Gastroesophageal sphincter (tissue), 4 donors: ENCODE measurements at regions not wholly inside any gene's neighbourhood (a gene's known extent, or its start where the extent isn't known, plus 50 kb on each side); places are given as distances from the start of the nearest gene placed in this dataset.

Experiments
- ATAC-seq: fragments of 150-250 bp; one replicate; pipeline ENCODE4 v1.9.1; 2016; ENCODE audit warnings: mild to moderate bottlenecking, moderate library complexity
- H3K27ac ChIP-seq, 4 donors: fragments of 200-600 bp; sonication (generic) in 3 of 4; 1 replicate in 3 of 4; 2 replicates in 1 of 4; pipeline ENCODE4 v1.5.1; 2016 to 2019
- H3K27me3 ChIP-seq: fragments of 200-600 bp; sonication (generic); one replicate; pipeline ENCODE4 v1.5.1; 2019
- H3K36me3 ChIP-seq, 2 donors: fragments of 200-600 bp; sonication (generic); one replicate each; pipeline ENCODE4 v1.5.1; 2019; ENCODE audit warnings: control low read depth in 1 of 2
- H3K4me1 ChIP-seq, 3 donors: fragments of 200-600 bp; sonication (generic); 1 replicate in 2 of 3; 2 replicates in 1 of 3; pipeline ENCODE4 v1.5.1; 2016 to 2019; ENCODE audit warnings: control low read depth in 2 of 3
- H3K4me3 ChIP-seq, 2 donors: fragments of 200-600 bp; sonication (generic); one replicate each; pipeline ENCODE4 v1.5.1; 2019; ENCODE audit warnings: mild to moderate bottlenecking in 1 of 2, moderate library complexity in 1 of 2
- H3K9me3 ChIP-seq, 3 donors: fragments of 200-600 bp; sonication (generic); one replicate each; pipeline ENCODE4 v1.5.1; 2017 to 2019; ENCODE audit warnings: control low read depth in 2 of 3
- EP300 ChIP-seq: sonication (generic); formaldehyde crosslinking; IDR thresholded peaks from one replicate; pipeline ENCODE4 v1.6.1; 2017; ENCODE audit warnings: antibody characterized with exemption, mild to moderate bottlenecking
- POLR2A ChIP-seq, 2 donors: fragments of 450-650 bp; IDR thresholded peaks; one replicate each; pipeline ENCODE4 v1.6.1; 2017; ENCODE audit warnings: antibody characterized with exemption in 2 of 2, mild to moderate bottlenecking in 2 of 2, moderate library complexity in 1 of 2
- POLR2AphosphoS5 ChIP-seq: sonication (generic); formaldehyde crosslinking; IDR thresholded peaks from one replicate; pipeline ENCODE4 v1.6.1; 2017; ENCODE audit warnings: antibody characterized with exemption
- WGBS, 2 donors: methylation state at CpG; one replicate each; pipeline ENCODE4 v1.1.5; 2018; ENCODE audit warnings: low coverage in 1 of 2; 5-methylcytosine and 5-hydroxymethylcytosine counted together
- TF ChIP-seq, protein P1 (sequence below), 4 experiments: fragments of 200-600 bp in 2 of 4; fragments of 450-650 bp in 2 of 4; sonication (generic) in 1 of 4; IDR thresholded peaks; one replicate each; pipeline ENCODE4 v1.5.1; 2017 to 2019; ENCODE audit warnings: antibody characterized with exemption in 4 of 4, mild to moderate bottlenecking in 2 of 4, moderate library complexity in 2 of 4

DNA sequence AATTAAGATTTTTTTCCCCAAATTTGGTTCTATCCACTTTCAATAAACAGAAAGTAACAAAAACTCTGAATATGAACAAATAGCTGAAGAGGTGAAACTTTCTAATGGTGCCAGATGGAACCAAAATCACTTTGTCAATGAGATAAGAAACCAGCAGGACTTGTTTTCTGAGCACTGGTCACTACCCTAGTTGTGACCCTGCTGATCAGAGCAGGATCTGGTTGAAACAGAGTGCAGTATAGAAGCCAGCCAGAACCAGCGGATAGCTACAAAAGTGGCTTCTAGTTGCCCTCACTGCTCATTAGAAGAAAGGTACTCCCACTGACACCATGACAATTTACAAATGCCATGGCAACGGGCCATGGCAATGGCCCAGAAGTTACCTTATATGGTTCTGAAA is 158.3 kb upstream of the PIEZO2 start:
- TF ChIP-seq EP300 (no peak), POLR2AphosphoS5 (no peak), POLR2A (IDR thresholded peaks at IDR 0.05) (no peak)
- TF ChIP-seq, protein P1, sequence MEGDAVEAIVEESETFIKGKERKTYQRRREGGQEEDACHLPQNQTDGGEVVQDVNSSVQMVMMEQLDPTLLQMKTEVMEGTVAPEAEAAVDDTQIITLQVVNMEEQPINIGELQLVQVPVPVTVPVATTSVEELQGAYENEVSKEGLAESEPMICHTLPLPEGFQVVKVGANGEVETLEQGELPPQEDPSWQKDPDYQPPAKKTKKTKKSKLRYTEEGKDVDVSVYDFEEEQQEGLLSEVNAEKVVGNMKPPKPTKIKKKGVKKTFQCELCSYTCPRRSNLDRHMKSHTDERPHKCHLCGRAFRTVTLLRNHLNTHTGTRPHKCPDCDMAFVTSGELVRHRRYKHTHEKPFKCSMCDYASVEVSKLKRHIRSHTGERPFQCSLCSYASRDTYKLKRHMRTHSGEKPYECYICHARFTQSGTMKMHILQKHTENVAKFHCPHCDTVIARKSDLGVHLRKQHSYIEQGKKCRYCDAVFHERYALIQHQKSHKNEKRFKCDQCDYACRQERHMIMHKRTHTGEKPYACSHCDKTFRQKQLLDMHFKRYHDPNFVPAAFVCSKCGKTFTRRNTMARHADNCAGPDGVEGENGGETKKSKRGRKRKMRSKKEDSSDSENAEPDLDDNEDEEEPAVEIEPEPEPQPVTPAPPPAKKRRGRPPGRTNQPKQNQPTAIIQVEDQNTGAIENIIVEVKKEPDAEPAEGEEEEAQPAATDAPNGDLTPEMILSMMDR (IDR thresholded peaks at IDR 0.05): no peak
- no peaks in the 10 kb centered on the region for H3K4me1 ChIP-seq
- WGBS, 2 donors: 20 to 72% methylated on average over 1 to 2 of the region's 2 CpGs
- no peak overlapping the region for H3K27ac ChIP-seq
- no peak overlapping the region for H3K4me3 ChIP-seq
- peaks cover 0 to 4% (median 0%) of the 10 kb centered on the region in 3 donors for H3K9me3 ChIP-seq
- H3K36me3 ChIP-seq: no peaks in the 10 kb centered on the region
- ATAC-seq: no peak
- H3K27me3 ChIP-seq: no peaks in the 10 kb centered on the region

GRCh38 chr18:11305507-11305906 is 156.1 kb upstream of the PIEZO2 start:
- Histone ChIP-seq H3K27me3 (no peaks in the 10 kb centered on the region), H3K36me3 (no peaks in the 10 kb centered on the region), H3K27ac (no peak overlapping the region), H3K9me3 (peaks cover 0 to 22% (median 0%) of the 10 kb centered on the region in 3 donors), H3K4me3 (no peak overlapping the region), H3K4me1 (no peaks in the 10 kb centered on the region)
- TF ChIP-seq EP300 (no peak), POLR2A (IDR thresholded peaks at IDR 0.05) (no peak), POLR2AphosphoS5 (no peak)
- TF ChIP-seq, protein P1 (IDR thresholded peaks at IDR 0.05): no peak
- ATAC-seq: no peak
- 100% methylated on average over 1 of the region's 2 CpGs; no CpG with 5 or more reads in 1 of the 2 donors for WGBS, 2 donors

DNA sequence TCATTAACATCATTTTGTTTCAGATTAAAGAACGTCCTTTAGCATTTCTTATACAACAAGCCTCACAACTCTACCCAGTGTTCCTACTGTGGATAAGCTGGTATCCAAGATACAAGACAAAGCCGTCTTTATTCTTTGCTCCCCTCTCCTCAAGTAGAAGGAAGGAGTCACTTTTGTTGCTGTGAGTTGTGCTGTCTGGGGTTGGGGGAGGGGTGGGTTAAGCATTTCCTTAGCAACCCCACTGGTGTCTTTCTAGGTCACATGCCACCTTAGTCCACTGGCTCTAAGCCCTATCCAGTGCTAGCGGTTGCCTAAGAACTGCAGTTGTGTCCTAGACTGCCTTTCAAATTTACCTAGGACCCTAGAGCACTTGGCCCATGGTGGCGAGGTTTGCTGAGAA is 155.6 kb upstream of the PIEZO2 start:
- Histone ChIP-seq H3K4me3 (no peak overlapping the region), H3K9me3 (peaks cover 0 to 26% (median 0%) of the 10 kb centered on the region in 3 donors), H3K4me1 (no peaks in the 10 kb centered on the region), H3K27ac (no peak overlapping the region), H3K27me3 (no peaks in the 10 kb centered on the region), H3K36me3 (no peaks in the 10 kb centered on the region)
- no peak for TF ChIP-seq POLR2AphosphoS5
- TF ChIP-seq, protein P1 (IDR thresholded peaks at IDR 0.05): no peak
- TF ChIP-seq POLR2A (IDR thresholded peaks at IDR 0.05): no peak
- TF ChIP-seq EP300: no peak
- no peak for ATAC-seq
- WGBS, 2 donors: 79 to 82% methylated on average over 2 of the region's 4 CpGs

- Histone ChIP-seq H3K4me1 (no peaks in the 10 kb centered on the region), H3K9me3 (peaks cover 0 to 14% (median 0%) of the 10 kb centered on the region in 3 donors), H3K36me3 (no peaks in the 10 kb centered on the region), H3K4me3 (no peak overlapping the region), H3K27me3 (no peaks in the 10 kb centered on the region), H3K27ac (no peak overlapping the region)
- no peak for TF ChIP-seq POLR2AphosphoS5
- TF ChIP-seq POLR2A (IDR thresholded peaks at IDR 0.05): no peak
- TF ChIP-seq, protein P1 (IDR thresholded peaks at IDR 0.05): no peak
- TF ChIP-seq EP300: no peak
- WGBS, 2 donors: 73 to 80% methylated on average over 1 of the region's 1 CpG
- ATAC-seq: no peak
Measured at GRCh38 chr18:11296946-11297345, 147.6 kb upstream of the PIEZO2 start.

DNA sequence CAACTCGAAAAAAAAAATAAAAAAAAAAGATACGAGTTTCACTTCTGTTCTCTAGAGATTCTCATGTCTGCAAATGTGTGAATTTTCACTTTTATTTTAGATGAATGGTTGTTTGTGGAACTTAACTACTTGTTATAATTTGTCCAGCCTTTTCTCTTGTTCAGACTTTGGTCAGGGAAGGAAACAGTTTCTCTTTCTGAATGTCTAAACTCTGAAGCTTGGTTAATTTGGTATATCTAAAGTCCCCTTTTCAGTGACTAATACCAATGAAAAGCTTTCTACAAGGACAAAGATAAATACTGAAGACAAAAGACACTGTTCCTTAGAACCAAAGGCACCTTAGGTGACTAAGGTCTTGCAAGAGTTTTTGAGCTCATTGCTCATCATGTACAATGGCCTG is 144.4 kb upstream of the PIEZO2 start:
- Histone ChIP-seq H3K27ac (no peak overlapping the region), H3K9me3 (no peaks in the 10 kb centered on the region), H3K4me1 (no peaks in the 10 kb centered on the region), H3K36me3 (no peaks in the 10 kb centered on the region), H3K4me3 (no peak overlapping the region), H3K27me3 (no peaks in the 10 kb centered on the region)
- ATAC-seq: no peak
- TF ChIP-seq POLR2A (IDR thresholded peaks at IDR 0.05) (no peak), POLR2AphosphoS5 (no peak), EP300 (no peak)
- TF ChIP-seq, protein P1 (IDR thresholded peaks at IDR 0.05): no peak
- WGBS, 2 donors: 74 to 90% methylated on average over 2 of the region's 2 CpGs
